A673 (cell line): ENCODE measurements at regions not wholly inside any gene's neighbourhood (a gene's known extent, or its start where the extent isn't known, plus 50 kb on each side); places are given as distances from the start of the nearest gene placed in this dataset.

Source experiments
- EZH2 ChIP-seq: fragments of 200-600 bp; sonication (generic); IDR thresholded peaks from 2 replicates; pipeline ENCODE4 v1.6.1; 2017; ENCODE audit warnings: borderline replicate concordance, low read depth, mild to moderate bottlenecking, mixed read lengths, antibody characterized with exemption, low read length; ENCODE audit not compliant: poor library complexity, severe bottlenecking
- TF ChIP-seq, protein P1 (sequence below): fragments of 300-800, 200-600 bp; sonication (generic); conservative IDR thresholded peaks from 2 replicates; pipeline ENCODE4 v1.5.1; 2017; ENCODE audit warnings: low read depth, mild to moderate bottlenecking, antibody characterized with exemption, low read length, moderate library complexity, mixed read lengths

DNA sequence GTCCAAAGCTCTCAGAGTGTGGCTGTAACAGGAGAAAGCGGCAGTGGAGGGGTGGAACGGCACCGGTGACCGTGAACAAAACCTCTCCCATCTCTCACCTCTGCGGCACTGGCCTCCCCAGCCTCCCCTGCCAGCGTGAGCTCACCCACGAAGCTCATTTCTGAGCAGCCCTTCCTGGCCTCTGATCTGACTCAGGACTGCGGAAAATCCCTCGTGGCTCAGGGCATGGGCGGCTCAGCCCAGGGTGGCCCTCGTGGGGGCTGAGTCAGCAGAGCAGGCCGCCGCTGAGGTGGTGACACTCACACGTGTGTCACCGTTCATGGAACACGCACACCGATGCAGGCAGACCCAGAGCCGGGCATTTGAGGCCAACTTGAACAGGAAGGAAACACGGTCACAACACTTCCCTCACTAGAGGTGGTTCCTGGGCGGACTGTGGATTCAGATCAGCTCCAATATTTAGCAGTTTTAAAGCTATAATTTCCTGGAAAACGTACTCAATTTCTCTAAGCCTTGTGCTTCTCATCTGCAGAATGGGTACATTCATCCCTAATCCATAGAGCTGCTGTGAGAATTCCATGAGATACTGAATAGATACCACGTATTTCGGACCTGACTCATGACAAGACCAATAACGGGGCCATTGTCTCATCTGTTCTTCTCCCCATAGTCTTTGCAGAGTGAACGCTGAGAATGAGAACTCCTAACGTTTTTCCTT, 115.0 kb upstream of the TMPRSS2 start:
- TF ChIP-seq, protein P1, sequence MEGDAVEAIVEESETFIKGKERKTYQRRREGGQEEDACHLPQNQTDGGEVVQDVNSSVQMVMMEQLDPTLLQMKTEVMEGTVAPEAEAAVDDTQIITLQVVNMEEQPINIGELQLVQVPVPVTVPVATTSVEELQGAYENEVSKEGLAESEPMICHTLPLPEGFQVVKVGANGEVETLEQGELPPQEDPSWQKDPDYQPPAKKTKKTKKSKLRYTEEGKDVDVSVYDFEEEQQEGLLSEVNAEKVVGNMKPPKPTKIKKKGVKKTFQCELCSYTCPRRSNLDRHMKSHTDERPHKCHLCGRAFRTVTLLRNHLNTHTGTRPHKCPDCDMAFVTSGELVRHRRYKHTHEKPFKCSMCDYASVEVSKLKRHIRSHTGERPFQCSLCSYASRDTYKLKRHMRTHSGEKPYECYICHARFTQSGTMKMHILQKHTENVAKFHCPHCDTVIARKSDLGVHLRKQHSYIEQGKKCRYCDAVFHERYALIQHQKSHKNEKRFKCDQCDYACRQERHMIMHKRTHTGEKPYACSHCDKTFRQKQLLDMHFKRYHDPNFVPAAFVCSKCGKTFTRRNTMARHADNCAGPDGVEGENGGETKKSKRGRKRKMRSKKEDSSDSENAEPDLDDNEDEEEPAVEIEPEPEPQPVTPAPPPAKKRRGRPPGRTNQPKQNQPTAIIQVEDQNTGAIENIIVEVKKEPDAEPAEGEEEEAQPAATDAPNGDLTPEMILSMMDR: no peak
- TF ChIP-seq EZH2: no peak
